ENCODE measurements at regions not wholly inside any gene's neighbourhood (a gene's known extent, or its start where the extent isn't known, plus 50 kb on each side); places are given as distances from the start of the nearest gene placed in this dataset.

DNA sequence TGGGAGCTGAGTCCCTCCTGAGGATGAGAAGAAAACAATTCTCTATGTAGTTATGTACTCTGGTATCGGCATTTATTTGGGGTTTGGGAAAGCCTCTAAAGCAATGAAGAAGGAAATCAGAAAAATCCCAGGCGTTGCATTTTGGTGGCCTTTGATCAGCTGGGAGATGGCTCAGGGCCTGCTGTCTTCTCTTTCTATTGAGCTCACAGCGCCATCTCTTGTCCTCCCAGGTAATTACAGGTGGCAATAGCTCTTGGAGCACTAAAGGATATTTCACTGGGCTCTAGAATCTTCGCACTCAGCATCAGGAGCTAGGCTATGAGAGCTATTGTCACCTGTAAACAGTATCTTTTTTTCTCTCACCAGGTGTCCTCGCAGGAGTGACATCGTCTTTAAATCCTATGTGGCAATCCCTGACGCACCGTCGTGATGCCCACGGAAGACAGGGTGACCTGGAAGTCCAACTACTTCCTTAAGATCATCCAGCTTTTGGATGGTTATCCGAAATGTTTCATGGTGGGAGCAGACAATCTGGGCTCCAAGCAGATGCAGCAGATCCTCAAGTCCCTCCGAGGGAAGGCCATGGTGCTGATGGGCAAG is 76.1 kb upstream of the PMAIP1 start:
- intact Hi-C loops (cut with DNase I), result loop anchor here (5.0 kb wide), 1 partner anchor 366 kb away; no protein-coding TSS in a partner anchor
- Histone ChIP-seq H3K27me3 (peaks cover 0 to 4% (median 0%) of the 10 kb centered on the region in 4 donors), H3K4me1 (no peaks in the 10 kb centered on the region), H3K9me3 (no peaks in the 10 kb centered on the region), H3K4me3 (no peak overlapping the region), H3K27ac (no peak overlapping the region), H3K36me3 (no peaks in the 10 kb centered on the region)
- DNase-seq, result no peak
- TF ChIP-seq, protein P1, sequence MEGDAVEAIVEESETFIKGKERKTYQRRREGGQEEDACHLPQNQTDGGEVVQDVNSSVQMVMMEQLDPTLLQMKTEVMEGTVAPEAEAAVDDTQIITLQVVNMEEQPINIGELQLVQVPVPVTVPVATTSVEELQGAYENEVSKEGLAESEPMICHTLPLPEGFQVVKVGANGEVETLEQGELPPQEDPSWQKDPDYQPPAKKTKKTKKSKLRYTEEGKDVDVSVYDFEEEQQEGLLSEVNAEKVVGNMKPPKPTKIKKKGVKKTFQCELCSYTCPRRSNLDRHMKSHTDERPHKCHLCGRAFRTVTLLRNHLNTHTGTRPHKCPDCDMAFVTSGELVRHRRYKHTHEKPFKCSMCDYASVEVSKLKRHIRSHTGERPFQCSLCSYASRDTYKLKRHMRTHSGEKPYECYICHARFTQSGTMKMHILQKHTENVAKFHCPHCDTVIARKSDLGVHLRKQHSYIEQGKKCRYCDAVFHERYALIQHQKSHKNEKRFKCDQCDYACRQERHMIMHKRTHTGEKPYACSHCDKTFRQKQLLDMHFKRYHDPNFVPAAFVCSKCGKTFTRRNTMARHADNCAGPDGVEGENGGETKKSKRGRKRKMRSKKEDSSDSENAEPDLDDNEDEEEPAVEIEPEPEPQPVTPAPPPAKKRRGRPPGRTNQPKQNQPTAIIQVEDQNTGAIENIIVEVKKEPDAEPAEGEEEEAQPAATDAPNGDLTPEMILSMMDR (IDR thresholded peaks at IDR 0.05), result peak; percentile 43 to 84 (median 73)
- no peak for TF ChIP-seq POLR2A (IDR thresholded peaks at IDR 0.05)
- 30 to 34% methylated on average over 9 to 11 of the region's 12 CpGs for WGBS, 2 donors

DNA sequence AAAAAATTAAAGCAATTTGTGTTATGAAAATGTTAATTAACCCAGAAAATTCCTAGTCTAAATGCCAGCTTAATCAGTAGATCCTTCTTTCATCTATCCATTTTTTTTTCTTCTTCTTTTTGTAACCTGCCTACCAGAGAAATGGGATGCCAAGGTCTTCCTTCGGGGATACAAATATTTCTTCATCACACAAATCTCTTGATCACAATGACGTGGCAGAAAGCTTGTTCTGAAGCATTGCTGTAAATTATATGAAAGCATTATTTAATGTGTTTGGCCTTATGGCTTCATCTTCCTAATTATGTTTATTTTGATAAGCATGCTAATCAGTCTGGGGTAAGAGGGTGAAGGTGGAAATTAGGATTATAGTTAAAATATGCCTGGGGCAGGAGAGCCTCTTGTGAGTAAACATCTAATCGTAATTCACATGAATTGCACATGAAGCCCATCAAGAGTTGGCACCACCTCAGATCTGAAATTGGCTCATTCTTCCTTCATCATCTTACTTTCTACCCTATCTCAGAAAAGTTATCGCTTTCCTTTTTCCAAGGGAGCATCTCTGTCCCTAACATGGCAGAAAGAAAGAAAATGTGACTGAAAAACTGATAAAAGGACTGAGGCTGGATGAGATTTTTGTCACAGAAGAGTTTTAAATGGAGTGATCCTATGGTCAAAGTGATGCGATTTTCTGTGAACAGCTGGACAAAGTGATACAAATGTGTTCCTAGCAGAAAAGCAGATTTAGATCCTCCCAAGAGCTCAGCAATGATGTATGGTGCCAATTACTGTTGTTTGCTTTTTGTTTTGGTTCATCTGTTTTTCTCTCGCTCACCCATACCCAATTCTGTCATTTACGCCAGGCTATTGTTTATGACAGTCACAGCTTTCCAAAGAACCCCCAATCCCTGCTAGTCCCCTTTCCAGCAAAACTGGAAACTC is 76.9 kb upstream of the PMAIP1 start:
- Histone ChIP-seq H3K4me3 (no peak overlapping the region), H3K4me1 (no peaks in the 10 kb centered on the region), H3K27ac (peak overlapping the region in 1 of 4 donors; percentile 21), H3K9me3 (no peaks in the 10 kb centered on the region), H3K36me3 (no peaks in the 10 kb centered on the region), H3K27me3 (peaks cover 0 to 4% (median 0%) of the 10 kb centered on the region in 4 donors)
- no peak for DNase-seq
- WGBS, 2 donors, result 61 to 66% methylated on average over 7 of the region's 7 CpGs
- intact Hi-C loops (cut with DNase I), result loop anchor here (5.0 kb wide), 1 partner anchor 366 kb away; no protein-coding TSS in a partner anchor
- no peak for TF ChIP-seq POLR2A (IDR thresholded peaks at IDR 0.05)
- TF ChIP-seq, protein P1 (IDR thresholded peaks at IDR 0.05), result no peak

DNA sequence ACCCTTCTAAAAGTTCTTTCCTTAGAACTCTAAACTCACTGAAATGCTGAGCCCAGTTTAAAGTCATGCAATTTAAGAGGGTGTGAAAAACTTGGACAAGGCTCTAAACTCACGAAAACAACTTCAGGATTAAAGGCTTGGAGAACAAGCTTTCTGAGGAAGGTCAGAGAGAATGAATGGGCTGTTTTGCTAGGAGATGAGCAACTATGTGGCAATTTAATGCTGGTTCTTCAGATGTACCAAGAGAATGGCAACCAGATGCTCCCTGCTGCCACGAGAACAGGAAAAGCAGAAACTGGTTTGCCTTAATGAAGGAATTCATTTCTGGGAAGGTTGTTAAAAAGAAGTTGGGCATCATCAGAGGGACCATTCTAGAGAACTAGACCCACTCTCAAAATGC is 77.8 kb upstream of the PMAIP1 start:
- TF ChIP-seq, protein P1 (IDR thresholded peaks at IDR 0.05), result no peak
- no peak for TF ChIP-seq POLR2A (IDR thresholded peaks at IDR 0.05)

DNA sequence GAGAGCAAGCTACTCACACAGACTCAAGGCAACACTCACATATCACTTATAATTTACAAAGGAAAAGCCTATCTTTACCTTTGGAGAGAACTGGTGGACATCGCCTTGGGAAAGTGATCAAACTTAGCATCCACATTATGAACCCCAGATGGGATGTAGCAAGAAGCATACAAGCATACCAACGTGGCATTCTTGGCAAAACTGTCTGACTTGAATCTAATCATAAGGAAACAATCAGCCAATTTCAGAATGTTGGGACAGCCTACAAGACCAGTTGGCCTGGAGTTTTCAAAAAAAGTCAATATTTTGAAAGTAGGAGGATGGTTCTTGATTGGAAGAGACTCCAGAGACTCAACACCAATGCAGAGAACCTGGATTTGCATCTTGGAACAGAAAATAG is 79.1 kb upstream of the PMAIP1 start:
- TF ChIP-seq, protein P1 (IDR thresholded peaks at IDR 0.05), result no peak
- no peak for TF ChIP-seq POLR2A (IDR thresholded peaks at IDR 0.05)
- intact Hi-C loops (cut with DNase I), result loop anchor here (5.0 kb wide), 1 partner anchor 363 kb away; no protein-coding TSS in a partner anchor
- DNase-seq, result no peak
- Histone ChIP-seq H3K4me1 (no peaks in the 10 kb centered on the region), H3K36me3 (no peaks in the 10 kb centered on the region), H3K27ac (no peak overlapping the region), H3K9me3 (no peaks in the 10 kb centered on the region), H3K4me3 (no peak overlapping the region), H3K27me3 (peaks cover 0 to 4% (median 0%) of the 10 kb centered on the region in 4 donors)
- WGBS, 2 donors, result 22 to 41% methylated on average over 2 of the region's 2 CpGs

More for the DNA sequence above, 77.8 kb upstream of the PMAIP1 start:
- DNase-seq, result no peak
- Histone ChIP-seq H3K4me1 (no peaks in the 10 kb centered on the region), H3K27ac (peak overlapping the region in 1 of 4 donors; percentile 21), H3K27me3 (peaks cover 0 to 4% (median 0%) of the 10 kb centered on the region in 4 donors), H3K36me3 (no peaks in the 10 kb centered on the region), H3K9me3 (no peaks in the 10 kb centered on the region), H3K4me3 (no peak overlapping the region)
- intact Hi-C loops (cut with DNase I), result loop anchor here (5.0 kb wide), 1 partner anchor 365 kb away; no protein-coding TSS in a partner anchor
- WGBS, 2 donors, result 37 to 53% methylated on average over 2 of the region's 2 CpGs

DNA sequence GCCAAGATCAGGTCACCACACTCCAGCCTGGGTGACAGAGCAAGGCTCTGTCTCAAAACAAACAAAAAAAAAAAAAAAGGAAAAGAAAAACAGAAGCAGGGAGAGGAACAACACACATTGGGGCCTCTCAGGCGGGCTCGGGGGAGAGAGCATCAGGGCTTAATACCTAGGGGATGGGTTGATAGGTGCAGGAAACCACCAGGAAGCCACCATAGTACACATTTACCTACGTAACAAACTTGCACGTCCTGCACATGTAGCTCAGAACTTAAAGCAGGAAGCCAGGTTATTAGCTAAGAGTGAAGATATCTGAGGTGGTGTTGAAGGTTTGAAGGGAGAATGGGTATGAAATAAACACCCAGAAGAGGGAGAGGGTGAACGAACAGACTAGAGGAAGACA is 81.0 kb upstream of the PMAIP1 start:
- no peak overlapping the region for H3K4me3 ChIP-seq
- no peaks in the 10 kb centered on the region for H3K9me3 ChIP-seq
- 71 to 74% methylated on average over 5 of the region's 5 CpGs for WGBS, 2 donors
- TF ChIP-seq, protein P1 (IDR thresholded peaks at IDR 0.05), result no peak
- TF ChIP-seq POLR2A (IDR thresholded peaks at IDR 0.05), result no peak
- intact Hi-C loops (cut with DNase I), result loop anchor here (10.0 kb wide), 1 partner anchor 124 kb away; the partner anchor contains the start of gene CCBE1
- H3K36me3 ChIP-seq, result no peaks in the 10 kb centered on the region
- no peaks in the 10 kb centered on the region for H3K4me1 ChIP-seq
- no peak overlapping the region for H3K27ac ChIP-seq
- H3K27me3 ChIP-seq, result no peaks in the 10 kb centered on the region
- no peak for DNase-seq
